Gastrocnemius medialis (tissue), 4 donors: ENCODE measurements at regions not wholly inside any gene's neighbourhood (a gene's known extent, or its start where the extent isn't known, plus 50 kb on each side); places are given as distances from the start of the nearest gene placed in this dataset.

Experiments
- ATAC-seq, 2 donors: fragments of 150-250 bp; one replicate each; pipeline ENCODE4 v1.9.1; 2016
- DNase-seq, 2 donors: peaks; one replicate each; pipeline ENCODE4 v3.0.0-alpha.2; 2019
- H3K27ac ChIP-seq, 4 donors: fragments of 200-600 bp; sonication (generic); 1 replicate in 1 of 4; 2 replicates in 3 of 4; pipeline ENCODE4 v1.5.1; 2016 to 2018; ENCODE audit warnings: mild to moderate bottlenecking in 2 of 4, moderate library complexity in 1 of 4
- H3K27me3 ChIP-seq, 3 donors: fragments of 200-600 bp; sonication (generic) in 2 of 3; 1 replicate in 1 of 3; 2 replicates in 2 of 3; pipeline versions ENCODE4 v1.5.1 to v1.6.0; 2016 to 2019; ENCODE audit warnings: mild to moderate bottlenecking in 1 of 3, moderate library complexity in 1 of 3
- H3K36me3 ChIP-seq, 2 donors: fragments of 200-600 bp; sonication (generic) in 1 of 2; one replicate each; pipeline ENCODE4 v1.5.1; 2017 to 2018
- H3K4me1 ChIP-seq, 2 donors: fragments of 200-600 bp; sonication (generic) in 1 of 2; one replicate each; pipeline ENCODE4 v1.5.1; 2016 to 2017; ENCODE audit warnings: mild to moderate bottlenecking in 2 of 2
- H3K4me3 ChIP-seq, 4 donors: fragments of 200-600 bp; sonication (generic) in 3 of 4; 1 replicate in 1 of 4; 2 replicates in 3 of 4; pipeline ENCODE4 v1.5.1; 2016 to 2019; ENCODE audit warnings: mild to moderate bottlenecking in 2 of 4
- H3K9me3 ChIP-seq, 3 donors: fragments of 200-600 bp; sonication (generic) in 2 of 3; 1 replicate in 1 of 3; 2 replicates in 2 of 3; pipeline ENCODE4 v1.5.1; 2016 to 2019
- CTCF ChIP-seq, 5 experiments: fragments of 450-650 bp in 3 of 5; fragments of 200-600 bp in 2 of 5; sonication (generic) in 2 of 5; IDR thresholded peaks in 4 of 5; conservative IDR thresholded peaks in 1 of 5; 1 replicate in 4 of 5; 2 replicates in 1 of 5; pipeline ENCODE4 v1.5.1; 2016 to 2019; ENCODE audit warnings: antibody characterized with exemption in 5 of 5, mild to moderate bottlenecking in 3 of 5, moderate library complexity in 3 of 5
- POLR2A ChIP-seq, 2 donors: fragments of 450-650 bp; IDR thresholded peaks; one replicate each; pipeline ENCODE4 v1.6.1; 2017; ENCODE audit warnings: antibody characterized with exemption in 2 of 2, mild to moderate bottlenecking in 2 of 2, moderate library complexity in 2 of 2
- in situ Hi-C, 4 donors: fragments of 200-750 bp; cut with MboI; loops; one replicate each; pipeline versions ENCODE4 v1.15.0 to v1.8.0; 2017; ENCODE audit warnings: low sequenced_read_pairs in 4 of 4
- intact Hi-C: fragments of 100-400 bp; cut with DNase I; formaldehyde crosslinking; loops from one replicate; pipeline ENCODE4 v1.15.1; 2023; ENCODE audit warnings: low total_unique reads

- peak; percentile 53 to 80 for ATAC-seq
- in situ Hi-C loops: no loop called here
These were observed 187.7 kb upstream of the ADAMTS5 start for GRCh38 chr21:27154451-27155129.

GRCh38 chr21:27152996-27153395, 186.1 kb upstream of the ADAMTS5 start:
- DNase-seq: no peak
- intact Hi-C loops: no loop called here
- Histone ChIP-seq H3K9me3 (no peaks in the 10 kb centered on the region), H3K27ac (no peak overlapping the region), H3K27me3 (no peaks in the 10 kb centered on the region), H3K4me1 (no peaks in the 10 kb centered on the region), H3K4me3 (no peak overlapping the region), H3K36me3 (no peaks in the 10 kb centered on the region)
- TF ChIP-seq CTCF (IDR thresholded peaks at IDR 0.05 in 4 of 5, conservative IDR thresholded peaks at IDR 0.05 in 1 of 5) (no peak), POLR2A (IDR thresholded peaks at IDR 0.05) (no peak)
- no peak for ATAC-seq
- in situ Hi-C loops: no loop called here

More at GRCh38 chr21:27154451-27155129, 187.7 kb upstream of the ADAMTS5 start:
- Histone ChIP-seq H3K9me3 (no peaks in the 10 kb centered on the region), H3K4me1 (no peaks in the 10 kb centered on the region), H3K27me3 (no peaks in the 10 kb centered on the region), H3K36me3 (no peaks in the 10 kb centered on the region), H3K4me3 (no peak overlapping the region), H3K27ac (peak overlapping the region in 1 of 4 donors; percentile 24)
- intact Hi-C loops: no loop called here
- DNase-seq: peak in 1 of 2 donors; percentile 19
- TF ChIP-seq CTCF (IDR thresholded peaks at IDR 0.05 in 4 of 5, conservative IDR thresholded peaks at IDR 0.05 in 1 of 5): no peak
- TF ChIP-seq POLR2A (IDR thresholded peaks at IDR 0.05): no peak

GRCh38 chr21:27149034-27149433, 182.1 kb upstream of the ADAMTS5 start:
- intact Hi-C loops: no loop called here

GRCh38 chr21:27146268-27146667, 179.4 kb upstream of the ADAMTS5 start:
- ATAC-seq: no peak

More at GRCh38 chr21:27149034-27149433, 182.1 kb upstream of the ADAMTS5 start:
- no peak overlapping the region for H3K4me3 ChIP-seq
- no peaks in the 10 kb centered on the region for H3K36me3 ChIP-seq
- DNase-seq (no peak), ATAC-seq (no peak)
- H3K9me3 ChIP-seq: no peaks in the 10 kb centered on the region
- no peak overlapping the region for H3K27ac ChIP-seq
- H3K4me1 ChIP-seq: no peaks in the 10 kb centered on the region
- in situ Hi-C loops: no loop called here
- TF ChIP-seq POLR2A (IDR thresholded peaks at IDR 0.05) (no peak), CTCF (IDR thresholded peaks at IDR 0.05 in 4 of 5, conservative IDR thresholded peaks at IDR 0.05 in 1 of 5) (no peak)
- H3K27me3 ChIP-seq: no peaks in the 10 kb centered on the region

More at GRCh38 chr21:27146268-27146667, 179.4 kb upstream of the ADAMTS5 start:
- in situ Hi-C loops (no loop called here), intact Hi-C loops (no loop called here)
- H3K4me3 ChIP-seq: no peak overlapping the region
- H3K9me3 ChIP-seq: no peaks in the 10 kb centered on the region
- H3K36me3 ChIP-seq: no peaks in the 10 kb centered on the region
- TF ChIP-seq CTCF (IDR thresholded peaks at IDR 0.05 in 4 of 5, conservative IDR thresholded peaks at IDR 0.05 in 1 of 5) (no peak), POLR2A (IDR thresholded peaks at IDR 0.05) (no peak)
- H3K4me1 ChIP-seq: no peaks in the 10 kb centered on the region
- no peaks in the 10 kb centered on the region for H3K27me3 ChIP-seq
- no peak for DNase-seq
- H3K27ac ChIP-seq: no peak overlapping the region
